HG03196 (cell line): ENCODE measurements at regions not wholly inside any gene's neighbourhood (a gene's known extent, or its start where the extent isn't known, plus 50 kb on each side); places are given as distances from the start of the nearest gene placed in this dataset.

Experiments used
- ATAC-seq: cut with Tn5 transposase; IDR thresholded peaks from one replicate; pipeline ENCODE4 v1.9.1; 2021; ENCODE audit not compliant: unreplicated experiment

DNA sequence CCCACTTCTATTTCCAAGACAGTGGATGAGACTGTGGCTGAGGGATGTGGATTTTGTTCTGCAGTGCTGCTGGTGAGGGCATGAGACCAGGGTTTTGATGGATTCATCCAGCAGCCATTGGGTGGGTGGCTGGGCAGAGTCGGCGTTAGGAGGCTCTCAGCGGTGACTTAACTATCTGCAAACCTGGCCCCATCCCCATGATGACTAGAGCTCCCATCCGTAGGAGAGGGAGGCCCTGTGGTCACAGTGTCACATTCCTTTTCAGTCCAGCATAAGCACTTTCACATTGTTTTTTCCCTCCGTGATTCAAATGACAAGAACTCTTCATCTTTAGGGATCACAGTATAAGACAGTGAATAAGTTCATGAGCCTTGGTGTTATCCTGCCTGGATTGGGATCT lies 60.4 kb upstream of the SPRY4 start:
- no peak for ATAC-seq

DNA sequence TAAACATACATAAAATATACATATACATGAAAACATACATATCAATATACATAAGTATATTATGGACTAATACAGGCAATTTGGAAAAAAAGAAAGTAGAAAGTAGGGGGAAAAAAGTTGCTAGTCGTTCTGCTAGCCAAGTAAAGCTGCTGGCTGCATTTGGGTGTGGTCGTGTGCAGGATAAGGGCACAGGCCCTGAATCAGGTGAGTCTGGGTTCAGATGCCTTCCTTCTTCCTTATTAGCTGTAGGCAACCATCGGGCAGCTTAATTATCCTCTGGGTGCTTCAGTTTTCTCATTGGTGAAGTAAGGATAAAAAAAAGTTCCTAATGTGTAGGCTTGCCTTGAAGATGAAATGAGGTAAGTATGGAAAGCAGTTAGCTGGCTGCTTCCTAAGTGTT lies 59.2 kb upstream of the SPRY4 start:
- no peak for ATAC-seq

DNA sequence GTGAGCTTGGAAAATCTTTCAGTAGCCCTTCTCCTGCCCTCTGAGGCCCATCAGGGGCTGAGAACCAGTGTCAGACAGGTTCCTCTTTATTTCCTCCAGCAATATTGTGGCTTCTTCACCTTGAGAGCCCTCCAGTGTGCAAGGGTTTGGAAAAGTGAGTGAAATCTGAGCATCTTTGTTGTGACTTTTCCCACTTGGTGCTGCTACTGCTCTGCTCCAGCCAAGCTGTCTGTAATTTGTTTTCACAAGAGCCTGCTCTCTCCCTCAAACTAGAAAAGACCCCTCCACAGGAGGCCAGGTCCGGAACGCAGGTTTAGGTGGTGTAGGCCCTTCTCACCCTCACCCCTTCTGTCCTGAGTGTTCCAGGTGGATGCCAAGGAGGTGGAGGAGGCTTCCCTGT lies 57.4 kb upstream of the SPRY4 start:
- no peak for ATAC-seq

DNA sequence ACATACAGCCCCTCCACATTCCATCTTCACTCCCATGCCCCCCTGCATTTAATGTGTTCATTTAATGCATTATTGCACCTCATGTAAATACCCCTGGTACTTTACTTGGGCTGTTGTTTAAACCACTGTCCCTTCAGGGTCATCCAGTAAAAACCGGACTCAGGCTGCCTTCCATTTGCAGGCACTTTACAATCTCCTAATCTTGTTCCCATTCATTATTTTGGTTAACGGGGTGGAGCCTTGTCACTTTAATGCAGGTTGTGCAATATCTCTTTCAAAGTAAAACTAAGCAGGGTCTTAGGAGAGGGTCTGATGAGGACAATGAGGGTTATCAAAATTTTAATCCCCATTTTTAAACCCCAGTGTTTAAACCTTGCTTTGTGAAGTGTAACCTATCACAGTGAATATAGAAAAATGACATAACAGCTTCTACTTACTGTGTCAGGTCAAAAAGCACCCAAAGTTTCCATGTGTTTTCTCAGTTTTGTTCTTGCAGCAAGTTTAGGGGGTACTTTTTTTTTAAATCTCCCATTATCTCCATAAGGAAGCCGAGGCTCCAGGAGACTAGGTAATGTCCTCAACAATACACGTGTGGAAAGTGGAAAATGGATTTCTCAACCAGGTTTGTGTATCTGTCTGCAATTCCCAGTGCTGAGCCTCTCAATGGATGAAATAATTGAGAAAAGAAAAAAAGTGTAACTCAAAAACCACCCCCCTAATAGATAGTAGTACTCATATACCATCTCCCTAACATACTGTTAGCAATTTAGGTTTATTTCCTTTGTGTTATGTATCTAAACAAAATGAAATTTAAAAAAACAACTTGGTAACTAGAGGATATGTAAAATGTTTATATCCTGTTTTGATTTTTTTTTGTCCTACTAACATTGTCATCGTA lies 54.2 kb upstream of the SPRY4 start:
- ATAC-seq, result no peak

DNA sequence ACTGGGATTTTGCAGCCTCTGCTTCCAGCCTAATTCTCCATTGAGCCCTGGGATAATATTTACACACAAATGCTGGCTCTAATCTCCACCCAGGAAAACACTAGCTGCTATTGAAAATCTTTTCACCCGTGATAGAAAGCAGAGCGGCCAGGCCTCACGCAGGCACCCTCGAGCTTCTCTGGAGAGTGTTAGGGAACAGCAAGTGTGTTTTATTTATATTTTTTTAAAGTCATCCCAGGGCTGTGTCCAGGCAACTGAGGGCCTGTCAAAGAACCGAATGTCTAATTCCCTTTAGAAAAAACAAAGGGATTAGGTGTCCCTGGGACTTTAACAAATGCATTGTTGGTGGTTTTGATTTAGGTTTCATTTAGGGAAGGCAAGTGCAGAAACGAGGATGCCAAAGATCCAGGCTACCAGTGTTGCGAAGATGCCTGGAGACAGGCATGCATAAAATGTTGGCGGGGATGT lies 51.2 kb upstream of the SPRY4 start:
- no peak for ATAC-seq
